ENCODE measurements at regions not wholly inside any gene's neighbourhood (a gene's known extent, or its start where the extent isn't known, plus 50 kb on each side); places are given as distances from the start of the nearest gene placed in this dataset.

DNA sequence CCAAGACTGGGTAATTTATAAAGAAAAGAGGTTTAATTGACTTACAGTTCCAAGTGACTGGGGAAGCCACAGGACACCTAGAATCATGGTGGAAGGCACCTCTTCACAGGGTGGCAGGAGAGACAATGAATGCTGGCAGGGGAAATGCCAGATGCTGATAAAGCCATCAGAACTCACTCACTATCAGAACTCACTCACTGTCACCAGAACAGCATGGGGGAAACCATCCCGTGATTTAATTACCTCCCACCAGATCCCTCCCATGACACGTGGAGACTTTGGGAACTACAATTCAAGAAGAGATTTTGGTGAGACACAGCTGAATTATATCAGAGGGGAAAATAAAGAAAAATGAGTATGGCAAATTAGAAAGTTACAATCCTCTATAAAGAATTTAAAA is 310.9 kb downstream of the BCHE start:
- H3K9me3 ChIP-seq, result peaks cover 0 to 7% (median 0%) of the 10 kb centered on the region in 8 donors
- no peak for DNase-seq
- no peaks in the 10 kb centered on the region for H3K27me3 ChIP-seq (replicated peaks in 1 of 7)
- H3K4me3 ChIP-seq, result no peak overlapping the region
- H3K4me1 ChIP-seq, result no peaks in the 10 kb centered on the region
- WGBS, 5 donors, result 16 to 46% (median 31%) methylated on average over 2 of the region's 2 CpGs
- intact Hi-C loops (cut with DNase I; ENCODE audit: low total_unique reads), result no loop called here
- TF ChIP-seq CTCF (IDR thresholded peaks at IDR 0.05 in 8 of 11, conservative IDR thresholded peaks at IDR 0.05 in 3 of 11) (no peak), POLR2A (IDR thresholded peaks at IDR 0.05) (no peak), POLR2AphosphoS5 (IDR thresholded peaks at IDR 0.05) (no peak)
- H3K27ac ChIP-seq, result no peak overlapping the region
- no peaks in the 10 kb centered on the region for H3K36me3 ChIP-seq

DNA sequence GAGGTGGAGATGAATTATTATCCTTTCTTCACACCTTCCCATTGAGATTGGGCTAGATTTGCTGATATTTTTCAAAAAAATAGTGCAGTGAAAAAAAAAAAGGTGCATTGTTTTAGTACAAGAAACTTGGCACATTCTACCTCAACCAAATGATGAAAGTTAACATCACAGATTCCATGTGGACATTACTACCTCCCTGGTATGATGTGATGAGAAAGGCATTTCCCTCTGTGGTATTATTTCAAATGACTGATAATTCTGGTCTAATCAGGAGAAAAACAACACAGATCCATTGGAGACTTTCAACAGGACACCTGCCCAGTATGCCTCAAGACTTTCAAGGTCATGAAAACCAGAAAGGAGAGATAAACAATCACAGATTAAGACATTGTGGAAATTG is 313.4 kb downstream of the BCHE start:
- Histone ChIP-seq H3K36me3 (no peaks in the 10 kb centered on the region), H3K4me1 (no peaks in the 10 kb centered on the region), H3K27ac (no peak overlapping the region), H3K27me3 (replicated peaks in 1 of 7) (no peaks in the 10 kb centered on the region), H3K9me3 (peaks cover 0 to 7% (median 0%) of the 10 kb centered on the region in 8 donors), H3K4me3 (no peak overlapping the region)
- no peak for TF ChIP-seq CTCF (IDR thresholded peaks at IDR 0.05 in 8 of 11, conservative IDR thresholded peaks at IDR 0.05 in 3 of 11)
- TF ChIP-seq POLR2AphosphoS5 (IDR thresholded peaks at IDR 0.05), result no peak
- no peak for TF ChIP-seq POLR2A (IDR thresholded peaks at IDR 0.05)
- intact Hi-C loops (cut with DNase I; ENCODE audit: low total_unique reads), result no loop called here
- no peak for DNase-seq

DNA sequence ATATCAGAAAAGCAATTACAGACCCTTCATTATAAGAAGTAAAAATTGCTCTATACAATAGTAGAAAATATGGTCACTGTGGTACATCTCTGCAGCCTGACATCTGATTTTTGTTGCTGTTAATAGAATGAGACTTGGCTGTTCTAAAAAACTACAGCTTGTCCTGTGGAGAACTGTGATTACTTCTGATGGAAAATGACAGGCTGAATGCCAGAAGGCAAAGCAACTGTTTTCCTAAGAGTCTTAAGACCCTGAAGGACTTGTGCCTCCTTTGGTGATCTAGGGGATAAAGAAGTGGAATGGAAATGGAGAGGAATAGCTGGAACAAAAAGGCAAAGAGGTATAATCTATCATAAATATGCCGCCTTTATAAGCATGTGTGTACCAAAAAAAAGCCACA is 314.8 kb downstream of the BCHE start:
- Histone ChIP-seq H3K36me3 (no peaks in the 10 kb centered on the region), H3K4me3 (no peak overlapping the region), H3K27ac (no peak overlapping the region), H3K9me3 (peaks cover 0 to 15% (median 0%) of the 10 kb centered on the region in 8 donors), H3K4me1 (no peaks in the 10 kb centered on the region), H3K27me3 (replicated peaks in 1 of 7) (no peaks in the 10 kb centered on the region)
- 84 to 95% (median 91%) methylated on average over 1 of the region's 1 CpG for WGBS, 5 donors
- intact Hi-C loops (cut with DNase I; ENCODE audit: low total_unique reads), result no loop called here
- no peak for DNase-seq
- TF ChIP-seq CTCF (IDR thresholded peaks at IDR 0.05 in 8 of 11, conservative IDR thresholded peaks at IDR 0.05 in 3 of 11), result no peak
- no peak for TF ChIP-seq POLR2AphosphoS5 (IDR thresholded peaks at IDR 0.05)
- TF ChIP-seq POLR2A (IDR thresholded peaks at IDR 0.05), result no peak

DNA sequence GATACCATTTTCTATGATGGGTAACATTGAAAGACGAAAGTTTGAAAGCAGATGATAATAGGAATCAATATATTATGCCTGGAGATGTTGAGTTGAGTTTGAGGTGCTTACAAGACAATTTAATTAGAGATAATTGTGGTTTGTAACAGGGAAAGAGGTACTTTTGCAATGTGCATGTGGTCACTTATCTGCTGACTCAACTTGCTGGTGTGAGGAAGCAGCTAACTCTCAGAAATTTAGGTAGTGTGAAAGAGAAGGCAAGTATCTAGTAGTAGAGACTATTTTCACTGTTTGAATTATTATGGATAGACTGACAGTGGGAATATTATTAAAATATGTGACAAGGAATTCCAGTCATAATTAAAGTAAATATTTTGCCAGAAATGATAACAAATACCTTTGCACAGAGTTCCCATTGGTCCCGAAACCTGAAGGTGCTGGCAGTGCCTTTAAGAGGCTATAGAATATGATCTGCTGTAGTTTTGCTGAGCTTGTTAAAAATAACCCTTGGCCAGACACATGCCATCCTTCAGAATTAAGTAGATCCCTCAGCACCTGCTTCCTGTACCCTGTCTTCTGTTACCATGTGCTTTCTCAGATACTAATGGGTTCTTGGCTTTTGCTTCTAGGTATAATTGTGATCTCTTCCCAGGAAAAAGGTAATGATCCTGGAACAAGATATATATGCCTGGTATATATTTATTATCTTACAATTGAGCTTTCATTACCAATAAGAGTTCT is 315.9 kb downstream of the BCHE start:
- H3K27ac ChIP-seq, result no peak overlapping the region
- no peaks in the 10 kb centered on the region for H3K36me3 ChIP-seq
- no peak overlapping the region for H3K4me3 ChIP-seq
- WGBS, 5 donors, result 67 to 79% (median 68%) methylated on average over 2 of the region's 2 CpGs
- peaks cover 0 to 15% (median 0%) of the 10 kb centered on the region in 8 donors for H3K9me3 ChIP-seq
- no peak for DNase-seq
- H3K4me1 ChIP-seq, result no peaks in the 10 kb centered on the region
- no peak for TF ChIP-seq CTCF (IDR thresholded peaks at IDR 0.05 in 8 of 11, conservative IDR thresholded peaks at IDR 0.05 in 3 of 11)
- no peak for TF ChIP-seq POLR2A (IDR thresholded peaks at IDR 0.05)
- TF ChIP-seq POLR2AphosphoS5 (IDR thresholded peaks at IDR 0.05), result no peak
- intact Hi-C loops (cut with DNase I; ENCODE audit: low total_unique reads), result no loop called here
- H3K27me3 ChIP-seq (replicated peaks in 1 of 7), result no peaks in the 10 kb centered on the region
